A549 (cell line): ENCODE measurements at regions not wholly inside any gene's neighbourhood (a gene's known extent, or its start where the extent isn't known, plus 50 kb on each side); places are given as distances from the start of the nearest gene placed in this dataset.

ENCODE experiments used
- BHLHE40 ChIP-seq: IDR thresholded peaks from 2 replicates; pipeline ENCODE4 v1.6.1; 2012; ENCODE audit warnings: low read depth, low read length, inconsistent platforms
- CTCF ChIP-seq: fragments of >200 bp; sonication (Bioruptor Twin); formaldehyde crosslinking; IDR thresholded peaks from 3 replicates; pipeline ENCODE4 v1.5.1; 2016
- EP300 ChIP-seq, 2 experiments: fragments of >200 bp; sonication (Bioruptor Twin); formaldehyde crosslinking; IDR thresholded peaks; 2 replicates in 1 of 2; 3 replicates in 1 of 2; pipeline ENCODE4 v1.6.1; 2016 to 2017
- MAX ChIP-seq: IDR thresholded peaks from 2 replicates; pipeline ENCODE4 v1.6.1; 2012
- MAZ ChIP-seq: fragments of 150-350 bp; IDR thresholded peaks from 2 replicates; pipeline ENCODE4 v1.6.1; 2014; ENCODE audit warnings: antibody characterized with exemption, low read depth, low read length, borderline replicate concordance
- MYC ChIP-seq: IDR thresholded peaks from 2 replicates; pipeline ENCODE4 v1.6.1; 2012; ENCODE audit warnings: mild to moderate bottlenecking, inconsistent platforms, low read length, improper control_type of control experiment, borderline replicate concordance
- POLR2A ChIP-seq: IDR thresholded peaks from 2 replicates; pipeline ENCODE4 v1.6.1; 2012; ENCODE audit warnings: mild to moderate bottlenecking, low read length
- POLR2AphosphoS2 ChIP-seq: conservative IDR thresholded peaks from 2 replicates; pipeline ENCODE4 v1.6.1; 2012; ENCODE audit warnings: low read length, improper control_type of control experiment, inconsistent platforms
- SMC3 ChIP-seq: fragments of >200 bp; sonication (Bioruptor Twin); formaldehyde crosslinking; IDR thresholded peaks from 3 replicates; pipeline ENCODE4 v1.6.1; 2018; ENCODE audit warnings: inconsistent platforms
- ZFP36 ChIP-seq: fragments of 450-650 bp; IDR thresholded peaks from 2 replicates; pipeline ENCODE4 v1.6.1; 2014; ENCODE audit warnings: borderline replicate concordance; ENCODE audit not compliant: partially characterized antibody
- TF ChIP-seq, protein P1 (sequence below): fragments of 250-450 bp; sonication (Bioruptor Pico); IDR thresholded peaks from 2 replicates; pipeline ENCODE4 v1.5.0; 2020; ENCODE audit warnings: low read depth, mild to moderate bottlenecking, moderate library complexity

GRCh38 chr2:64861452-64862397 lies 127.5 kb upstream of the SLC1A4 start:
- TF ChIP-seq CTCF (no peak), ZFP36 (no peak), EP300 (IDR thresholded peaks at IDR 0.05) (no peak), POLR2A (no peak), MAX (no peak), POLR2AphosphoS2 (no peak), BHLHE40 (no peak), SMC3 (no peak), MAZ (no peak), MYC (no peak)
- TF ChIP-seq, protein P1, sequence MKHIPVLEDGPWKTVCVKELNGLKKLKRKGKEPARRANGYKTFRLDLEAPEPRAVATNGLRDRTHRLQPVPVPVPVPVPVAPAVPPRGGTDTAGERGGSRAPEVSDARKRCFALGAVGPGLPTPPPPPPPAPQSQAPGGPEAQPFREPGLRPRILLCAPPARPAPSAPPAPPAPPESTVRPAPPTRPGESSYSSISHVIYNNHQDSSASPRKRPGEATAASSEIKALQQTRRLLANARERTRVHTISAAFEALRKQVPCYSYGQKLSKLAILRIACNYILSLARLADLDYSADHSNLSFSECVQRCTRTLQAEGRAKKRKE (CRISPR knock-in tag), result no peak
